C4-2B (cell line): ENCODE measurements at regions not wholly inside any gene's neighbourhood (a gene's known extent, or its start where the extent isn't known, plus 50 kb on each side); places are given as distances from the start of the nearest gene placed in this dataset.

ENCODE experiments used
- H3K27ac ChIP-seq: fragments of 450-650 bp; 2 replicates; pipeline ENCODE4 v1.5.1; 2017
- ZFX ChIP-seq: fragments of 450-650 bp; IDR thresholded peaks from 2 replicates; pipeline ENCODE4 v1.6.1; 2017
- TF ChIP-seq, protein P1 (sequence below): fragments of 450-650 bp; conservative IDR thresholded peaks from 2 replicates; pipeline ENCODE4 v1.5.1; 2017; ENCODE audit warnings: mild to moderate bottlenecking

GRCh38 chr20:10752206-10752605 is 78.4 kb upstream of the JAG1 start:
- H3K27ac ChIP-seq: no peak overlapping the region
- no peak for TF ChIP-seq ZFX

- no peak overlapping the region for H3K27ac ChIP-seq
- TF ChIP-seq, protein P1, sequence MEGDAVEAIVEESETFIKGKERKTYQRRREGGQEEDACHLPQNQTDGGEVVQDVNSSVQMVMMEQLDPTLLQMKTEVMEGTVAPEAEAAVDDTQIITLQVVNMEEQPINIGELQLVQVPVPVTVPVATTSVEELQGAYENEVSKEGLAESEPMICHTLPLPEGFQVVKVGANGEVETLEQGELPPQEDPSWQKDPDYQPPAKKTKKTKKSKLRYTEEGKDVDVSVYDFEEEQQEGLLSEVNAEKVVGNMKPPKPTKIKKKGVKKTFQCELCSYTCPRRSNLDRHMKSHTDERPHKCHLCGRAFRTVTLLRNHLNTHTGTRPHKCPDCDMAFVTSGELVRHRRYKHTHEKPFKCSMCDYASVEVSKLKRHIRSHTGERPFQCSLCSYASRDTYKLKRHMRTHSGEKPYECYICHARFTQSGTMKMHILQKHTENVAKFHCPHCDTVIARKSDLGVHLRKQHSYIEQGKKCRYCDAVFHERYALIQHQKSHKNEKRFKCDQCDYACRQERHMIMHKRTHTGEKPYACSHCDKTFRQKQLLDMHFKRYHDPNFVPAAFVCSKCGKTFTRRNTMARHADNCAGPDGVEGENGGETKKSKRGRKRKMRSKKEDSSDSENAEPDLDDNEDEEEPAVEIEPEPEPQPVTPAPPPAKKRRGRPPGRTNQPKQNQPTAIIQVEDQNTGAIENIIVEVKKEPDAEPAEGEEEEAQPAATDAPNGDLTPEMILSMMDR: no peak
- no peak for TF ChIP-seq ZFX
Measured at GRCh38 chr20:10754824-10755223, 81.0 kb upstream of the JAG1 start.

- no peak for TF ChIP-seq ZFX
- TF ChIP-seq, protein P1: no peak
- H3K27ac ChIP-seq: no peak overlapping the region
Measured at GRCh38 chr20:10758446-10758845, 84.6 kb upstream of the JAG1 start.

GRCh38 chr20:10761232-10761631 is 87.4 kb upstream of the JAG1 start:
- H3K27ac ChIP-seq: no peak overlapping the region

GRCh38 chr20:10761786-10762185 is 88.0 kb upstream of the JAG1 start:
- TF ChIP-seq, protein P1: no peak
- no peak for TF ChIP-seq ZFX
- H3K27ac ChIP-seq: no peak overlapping the region

More at GRCh38 chr20:10761232-10761631, 87.4 kb upstream of the JAG1 start:
- TF ChIP-seq ZFX: no peak
- TF ChIP-seq, protein P1: no peak

- no peak for TF ChIP-seq ZFX
- TF ChIP-seq, protein P1: no peak
- no peak overlapping the region for H3K27ac ChIP-seq
Measured at GRCh38 chr20:10762216-10762615, 88.4 kb upstream of the JAG1 start.

GRCh38 chr20:10763112-10763511 is 89.3 kb upstream of the JAG1 start:
- no peak for TF ChIP-seq ZFX
- TF ChIP-seq, protein P1: no peak

DNA sequence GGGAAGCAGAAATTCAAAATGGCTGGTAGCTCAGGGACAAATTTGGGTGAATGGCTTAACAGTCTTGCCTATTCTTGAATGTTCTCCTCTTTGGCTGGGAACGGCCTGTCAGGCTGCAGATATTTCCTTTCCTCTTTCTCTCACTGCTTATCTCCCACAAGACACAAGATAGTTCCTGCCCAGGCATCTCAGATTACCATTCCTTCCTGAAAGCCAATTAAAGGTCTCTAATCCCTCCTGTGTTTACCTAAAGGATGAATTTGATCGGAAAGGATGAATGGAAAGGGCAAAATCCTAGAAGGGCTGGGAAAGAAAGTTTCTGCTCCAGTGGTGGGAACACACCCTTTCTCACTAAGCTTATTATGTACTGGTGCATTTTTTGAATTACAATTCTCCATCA is 95.9 kb upstream of the JAG1 start:
- no peak for TF ChIP-seq ZFX
- TF ChIP-seq, protein P1: no peak
- peak overlapping the region; percentile 25; the same call in 1 of the 2 replicates for H3K27ac ChIP-seq

More at GRCh38 chr20:10763112-10763511, 89.3 kb upstream of the JAG1 start:
- H3K27ac ChIP-seq: no peak overlapping the region
